Right cardiac atrium (tissue), 5 donors: ENCODE measurements at regions not wholly inside any gene's neighbourhood (a gene's known extent, or its start where the extent isn't known, plus 50 kb on each side); places are given as distances from the start of the nearest gene placed in this dataset.

Source experiments
- ATAC-seq, 2 donors: fragments of 200-7000 bp; cut with Tn5 transposase; one replicate each; pipeline versions ENCODE4 v1.8.0 to v1.9.1; 2020; ENCODE audit warnings: moderate library complexity in 2 of 2, mild to moderate bottlenecking in 1 of 2
- DNase-seq, 3 donors: peaks; one replicate each; pipeline ENCODE4 v3.0.0-alpha.2; 2020
- H3K27ac ChIP-seq: one replicate; pipeline ENCODE4 v1.5.1; 2013; ENCODE audit warnings: mild to moderate bottlenecking, low read length, control low read depth, moderate library complexity
- H3K27me3 ChIP-seq: one replicate; pipeline ENCODE4 v1.6.1; 2013; ENCODE audit not compliant: control insufficient read depth, insufficient read depth
- H3K4me1 ChIP-seq: one replicate; pipeline ENCODE4 v1.6.1; 2013; ENCODE audit warnings: low read length; ENCODE audit not compliant: control insufficient read depth, insufficient read depth
- H3K4me3 ChIP-seq: one replicate; pipeline ENCODE4 v1.5.1; 2013; ENCODE audit warnings: low read length, control low read depth
- H3K9me3 ChIP-seq: one replicate; pipeline ENCODE4 v1.6.1; 2013; ENCODE audit warnings: low read length; ENCODE audit not compliant: control insufficient read depth
- WGBS: extraction: QIAGEN DNeasy Blood & Tissue Kit; methylation state at CpG from one replicate; pipeline ENCODE4 v1.1.7; 2013; 5-methylcytosine and 5-hydroxymethylcytosine counted together
- intact Hi-C, 4 donors: fragments of 100-400 bp; cut with DNase I; formaldehyde crosslinking; loops; one replicate each; pipeline versions ENCODE4 v1.11.0 to v1.14.0; 2022 to 2023
- donor health status: healthy with polysubstance abuse.
- donor health status: DM: no; HTN: yes; CAD: no.
- donor health status: DM: no; HTN: no; CAD: no.
- donor health status: DM: no; HTN: yes; CAD: no; lungs with severe emphysema.
- donor health status: DM: yes; HTN: yes; CAD: no.

DNA sequence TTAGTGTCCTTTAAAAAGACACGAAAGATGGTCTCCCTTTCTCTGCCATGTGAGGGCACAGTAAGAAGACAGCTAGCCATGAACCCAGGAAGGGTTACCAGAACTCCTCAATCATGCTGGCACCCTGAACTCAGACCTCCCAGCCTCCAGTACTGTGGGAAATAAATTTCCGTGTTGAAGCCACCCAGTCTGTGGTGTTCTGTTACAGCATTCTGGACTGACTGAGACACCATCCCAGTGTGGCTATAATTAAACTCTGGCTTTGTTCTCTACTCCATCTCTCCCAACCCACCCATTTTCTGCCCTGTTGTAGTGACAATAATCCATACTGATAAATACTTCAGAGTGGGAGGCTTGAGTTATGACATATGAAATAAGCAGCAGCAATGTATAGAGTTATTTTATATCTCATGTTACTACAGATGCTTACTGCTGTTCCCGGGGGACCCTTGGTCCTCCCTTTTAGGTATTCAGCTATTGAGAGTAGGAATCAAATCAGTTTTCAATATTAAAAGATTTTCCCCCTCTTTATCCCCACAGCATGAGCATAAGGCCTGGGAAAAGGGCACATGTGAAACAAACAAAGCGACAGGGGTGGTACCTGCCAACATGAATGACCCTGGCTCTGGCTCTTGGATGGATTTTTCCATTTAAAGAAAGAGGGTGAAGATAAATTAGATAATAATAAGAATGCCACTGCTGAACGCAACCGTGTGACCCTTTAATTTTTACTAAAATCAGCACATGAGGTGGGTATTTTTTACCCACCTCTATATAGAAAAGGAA lies 224.3 kb upstream of the SLC35B3 start:
- intact Hi-C loops = no loop called here
- no peak overlapping the region for H3K4me3 ChIP-seq
- ATAC-seq (no peak), DNase-seq (no peak)
- H3K9me3 ChIP-seq = no peaks in the 10 kb centered on the region
- no peaks in the 10 kb centered on the region for H3K4me1 ChIP-seq
- no peaks in the 10 kb centered on the region for H3K27me3 ChIP-seq
- H3K27ac ChIP-seq = no peak overlapping the region
- 92% methylated on average over 6 of the region's 6 CpGs for WGBS

DNA sequence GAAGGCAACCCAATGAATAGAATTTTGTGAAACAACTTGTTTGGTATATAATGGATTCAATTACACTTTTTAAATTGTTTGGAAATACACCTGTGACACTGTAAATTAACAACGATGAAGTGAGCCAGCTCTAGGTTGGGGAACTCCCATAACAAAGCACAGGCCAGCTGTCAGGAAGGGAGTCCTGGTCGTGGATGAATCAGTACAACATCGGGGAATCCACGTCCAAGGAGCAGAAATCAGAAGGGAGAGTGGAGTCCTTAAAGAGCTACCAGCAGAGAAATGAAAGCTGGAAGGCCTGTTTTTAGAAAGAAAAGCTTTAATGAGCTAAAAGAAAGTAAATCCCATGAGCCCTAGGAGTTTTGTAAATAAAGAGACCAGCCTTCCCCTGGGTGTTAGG lies 223.1 kb upstream of the SLC35B3 start:
- no peak for ATAC-seq
- 37% methylated on average over 4 of the region's 4 CpGs for WGBS

DNA sequence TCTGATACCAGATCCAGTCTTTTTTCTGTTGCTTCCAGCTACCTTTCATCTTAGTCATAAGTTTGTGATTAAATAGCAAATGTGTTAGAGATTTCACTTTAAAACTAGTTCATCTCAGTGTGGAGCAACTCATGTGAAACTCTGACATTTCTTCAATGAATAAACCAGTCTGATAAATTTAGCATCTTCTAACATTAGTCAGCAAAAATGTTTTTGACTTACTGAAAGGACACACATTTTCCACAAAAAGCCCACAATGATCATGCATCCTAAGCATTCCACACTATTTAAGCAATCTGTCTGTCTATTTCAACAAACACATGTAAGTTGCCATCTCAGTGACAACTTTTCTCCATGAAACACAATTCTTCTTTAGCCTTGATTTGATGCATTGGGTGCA lies 222.2 kb upstream of the SLC35B3 start:
- Histone ChIP-seq H3K27me3 (no peaks in the 10 kb centered on the region), H3K4me3 (no peak overlapping the region), H3K9me3 (no peaks in the 10 kb centered on the region), H3K4me1 (no peaks in the 10 kb centered on the region), H3K27ac (no peak overlapping the region)
- ATAC-seq (no peak), DNase-seq (no peak)
- intact Hi-C loops = no loop called here

More for the DNA sequence above, 223.1 kb upstream of the SLC35B3 start:
- H3K27me3 ChIP-seq = no peaks in the 10 kb centered on the region
- H3K9me3 ChIP-seq = no peaks in the 10 kb centered on the region
- no peak overlapping the region for H3K4me3 ChIP-seq
- intact Hi-C loops = no loop called here
- no peak overlapping the region for H3K27ac ChIP-seq
- no peaks in the 10 kb centered on the region for H3K4me1 ChIP-seq
- DNase-seq = no peak

GRCh38 chr6:8655670-8656454 lies 220.5 kb upstream of the SLC35B3 start:
- 76% methylated on average over 5 of the region's 5 CpGs for WGBS
- no peaks in the 10 kb centered on the region for H3K9me3 ChIP-seq
- DNase-seq = no peak
- no peak overlapping the region for H3K27ac ChIP-seq
- H3K4me1 ChIP-seq = no peaks in the 10 kb centered on the region
- ATAC-seq = no peak
- no peak overlapping the region for H3K4me3 ChIP-seq
- no peaks in the 10 kb centered on the region for H3K27me3 ChIP-seq
- intact Hi-C loops = no loop called here

GRCh38 chr6:8652710-8653109 lies 217.4 kb upstream of the SLC35B3 start:
- H3K27me3 ChIP-seq = no peaks in the 10 kb centered on the region
- intact Hi-C loops = no loop called here
- DNase-seq (no peak), ATAC-seq (no peak)
- no peaks in the 10 kb centered on the region for H3K9me3 ChIP-seq
- no peaks in the 10 kb centered on the region for H3K4me1 ChIP-seq
- H3K27ac ChIP-seq = no peak overlapping the region
- WGBS = 66% methylated on average over 3 of the region's 3 CpGs
- no peak overlapping the region for H3K4me3 ChIP-seq

GRCh38 chr6:8651998-8652397 lies 216.7 kb upstream of the SLC35B3 start:
- Histone ChIP-seq H3K4me1 (no peaks in the 10 kb centered on the region), H3K27me3 (no peaks in the 10 kb centered on the region), H3K4me3 (no peak overlapping the region), H3K9me3 (no peaks in the 10 kb centered on the region), H3K27ac (no peak overlapping the region)
- intact Hi-C loops = no loop called here
- ATAC-seq (no peak), DNase-seq (no peak)
- 82% methylated on average over 4 of the region's 4 CpGs for WGBS

GRCh38 chr6:8645212-8645611 lies 209.9 kb upstream of the SLC35B3 start:
- intact Hi-C loops = no loop called here
- H3K27me3 ChIP-seq = no peaks in the 10 kb centered on the region
- no peak for DNase-seq
- no peak overlapping the region for H3K4me3 ChIP-seq
- WGBS = 71% methylated on average over 3 of the region's 3 CpGs
- no peaks in the 10 kb centered on the region for H3K9me3 ChIP-seq
- no peak overlapping the region for H3K27ac ChIP-seq
- ATAC-seq = no peak
- no peaks in the 10 kb centered on the region for H3K4me1 ChIP-seq

GRCh38 chr6:8644306-8644705 lies 209.0 kb upstream of the SLC35B3 start:
- no peak overlapping the region for H3K4me3 ChIP-seq
- H3K4me1 ChIP-seq = no peaks in the 10 kb centered on the region
- no peak overlapping the region for H3K27ac ChIP-seq
- ATAC-seq (no peak), DNase-seq (no peak)
- no peaks in the 10 kb centered on the region for H3K27me3 ChIP-seq
- 88% methylated on average over 6 of the region's 6 CpGs for WGBS
- intact Hi-C loops = no loop called here
- no peaks in the 10 kb centered on the region for H3K9me3 ChIP-seq

DNA sequence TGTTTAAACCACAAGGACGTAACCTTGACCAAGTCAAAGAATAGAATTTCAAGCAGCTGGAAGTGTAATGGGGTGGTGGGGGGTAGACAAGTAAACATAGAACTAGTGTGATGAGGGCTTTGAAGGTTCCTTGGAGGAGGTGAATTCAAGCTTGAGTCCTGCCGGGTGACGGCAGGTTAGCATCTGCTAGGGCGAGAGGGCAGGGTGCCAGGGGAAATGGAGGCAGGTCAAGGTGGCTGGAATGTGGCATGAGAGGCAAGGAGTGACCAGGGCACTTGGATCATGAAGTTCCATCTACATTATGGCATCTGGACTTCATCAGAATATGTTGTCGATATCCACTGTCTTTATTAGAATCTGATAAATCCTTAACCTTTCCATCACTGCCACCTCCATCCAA lies 207.5 kb upstream of the SLC35B3 start:
- Histone ChIP-seq H3K27me3 (no peaks in the 10 kb centered on the region), H3K27ac (no peak overlapping the region), H3K9me3 (no peaks in the 10 kb centered on the region), H3K4me1 (no peaks in the 10 kb centered on the region), H3K4me3 (no peak overlapping the region)
- ATAC-seq (no peak), DNase-seq (no peak)
- 77% methylated on average over 5 of the region's 5 CpGs for WGBS
- intact Hi-C loops = no loop called here

GRCh38 chr6:8642131-8642530 lies 206.8 kb upstream of the SLC35B3 start:
- WGBS = 59% methylated on average over 3 of the region's 3 CpGs

DNA sequence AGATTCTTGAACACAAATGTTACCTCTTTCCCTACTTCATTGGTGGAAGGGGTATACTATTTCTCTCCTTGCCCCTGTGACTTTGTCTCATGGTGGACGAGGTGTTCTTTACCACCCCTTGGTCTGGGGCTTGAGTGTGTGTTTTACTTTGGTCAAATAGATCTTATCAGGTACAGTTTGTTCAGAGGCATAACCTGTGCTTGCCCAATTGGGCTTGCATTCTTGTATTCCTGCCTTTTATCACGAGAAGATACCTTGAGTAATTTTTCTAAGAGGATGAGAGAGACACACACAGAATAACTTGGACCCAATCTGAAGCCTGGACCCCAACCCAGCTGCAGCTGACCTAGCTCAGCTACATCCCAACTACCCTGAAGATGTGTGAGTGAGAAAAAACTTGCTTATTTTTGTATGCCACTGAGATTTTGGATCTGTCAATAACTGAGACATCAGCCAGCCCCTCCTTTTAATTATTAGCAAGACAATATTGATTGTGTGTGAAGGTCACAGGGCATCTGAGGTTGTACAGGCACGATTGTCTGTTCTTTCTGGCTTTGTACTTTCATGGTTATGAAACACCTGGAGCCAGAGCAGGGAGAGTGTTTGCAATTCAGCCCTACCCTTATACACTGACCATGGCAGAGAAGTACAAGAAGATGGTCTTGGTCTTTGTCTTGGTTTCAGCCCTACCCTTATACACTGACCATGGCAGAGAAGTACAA lies 204.7 kb upstream of the SLC35B3 start:
- ATAC-seq = no peak
- intact Hi-C loops = no loop called here
- Histone ChIP-seq H3K9me3 (no peaks in the 10 kb centered on the region), H3K27ac (no peak overlapping the region), H3K4me1 (no peaks in the 10 kb centered on the region), H3K27me3 (no peaks in the 10 kb centered on the region), H3K4me3 (no peak overlapping the region)
- no peak for DNase-seq
- 61% methylated on average over 3 of the region's 3 CpGs for WGBS

More at GRCh38 chr6:8642131-8642530, 206.8 kb upstream of the SLC35B3 start:
- H3K27me3 ChIP-seq = no peaks in the 10 kb centered on the region
- DNase-seq (no peak), ATAC-seq (no peak)
- H3K4me3 ChIP-seq = no peak overlapping the region
- intact Hi-C loops = no loop called here
- H3K4me1 ChIP-seq = no peaks in the 10 kb centered on the region
- H3K27ac ChIP-seq = no peak overlapping the region
- no peaks in the 10 kb centered on the region for H3K9me3 ChIP-seq
